Hepatocyte (in vitro differentiated cells): ENCODE measurements at regions not wholly inside any gene's neighbourhood (a gene's known extent, or its start where the extent isn't known, plus 50 kb on each side); places are given as distances from the start of the nearest gene placed in this dataset.

Experiments
- EZH2 ChIP-seq: fragments of 200-600 bp; sonication (generic); IDR thresholded peaks from 2 replicates; pipeline ENCODE4 v1.6.1; 2016; ENCODE audit warnings: antibody characterized with exemption, mild to moderate bottlenecking, borderline replicate concordance
- EZH2phosphoT487 ChIP-seq: fragments of 200-600 bp; sonication (generic); IDR thresholded peaks from one replicate; pipeline ENCODE4 v1.6.1; 2018; ENCODE audit warnings: antibody characterized with exemption, mild to moderate bottlenecking, low read depth, moderate library complexity; ENCODE audit not compliant: unreplicated experiment, severe bottlenecking
- TF ChIP-seq, protein P1 (sequence below): fragments of 200-600 bp; sonication (generic); IDR thresholded peaks from 2 replicates; pipeline ENCODE4 v1.5.1; 2016; ENCODE audit warnings: antibody characterized with exemption, mild to moderate bottlenecking; ENCODE audit not compliant: poor library complexity

DNA sequence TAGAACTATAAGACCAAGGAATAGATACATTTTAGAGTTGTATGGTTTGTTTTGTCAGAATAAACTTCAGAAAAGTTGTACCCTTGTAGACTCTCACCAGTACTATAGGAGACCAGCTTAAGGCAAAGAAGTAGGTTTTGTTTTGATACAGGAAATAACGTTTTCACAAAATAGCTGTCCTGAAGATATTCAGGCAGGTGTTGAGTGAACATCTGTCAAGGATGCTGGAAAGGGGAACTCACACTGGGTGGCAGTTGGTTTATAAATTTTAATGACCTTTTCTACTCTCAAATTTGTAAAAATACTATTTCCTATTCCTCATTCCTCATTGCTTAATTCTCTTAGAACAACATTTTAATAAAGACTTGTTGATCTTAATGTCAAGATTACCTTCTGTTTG, 174.0 kb upstream of the MAN1A1 start:
- TF ChIP-seq, protein P1, sequence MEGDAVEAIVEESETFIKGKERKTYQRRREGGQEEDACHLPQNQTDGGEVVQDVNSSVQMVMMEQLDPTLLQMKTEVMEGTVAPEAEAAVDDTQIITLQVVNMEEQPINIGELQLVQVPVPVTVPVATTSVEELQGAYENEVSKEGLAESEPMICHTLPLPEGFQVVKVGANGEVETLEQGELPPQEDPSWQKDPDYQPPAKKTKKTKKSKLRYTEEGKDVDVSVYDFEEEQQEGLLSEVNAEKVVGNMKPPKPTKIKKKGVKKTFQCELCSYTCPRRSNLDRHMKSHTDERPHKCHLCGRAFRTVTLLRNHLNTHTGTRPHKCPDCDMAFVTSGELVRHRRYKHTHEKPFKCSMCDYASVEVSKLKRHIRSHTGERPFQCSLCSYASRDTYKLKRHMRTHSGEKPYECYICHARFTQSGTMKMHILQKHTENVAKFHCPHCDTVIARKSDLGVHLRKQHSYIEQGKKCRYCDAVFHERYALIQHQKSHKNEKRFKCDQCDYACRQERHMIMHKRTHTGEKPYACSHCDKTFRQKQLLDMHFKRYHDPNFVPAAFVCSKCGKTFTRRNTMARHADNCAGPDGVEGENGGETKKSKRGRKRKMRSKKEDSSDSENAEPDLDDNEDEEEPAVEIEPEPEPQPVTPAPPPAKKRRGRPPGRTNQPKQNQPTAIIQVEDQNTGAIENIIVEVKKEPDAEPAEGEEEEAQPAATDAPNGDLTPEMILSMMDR = no peak
- no peak for TF ChIP-seq EZH2
- no peak for TF ChIP-seq EZH2phosphoT487
